H1 (cell line): ENCODE measurements at regions not wholly inside any gene's neighbourhood (a gene's known extent, or its start where the extent isn't known, plus 50 kb on each side); places are given as distances from the start of the nearest gene placed in this dataset.

Experiments
- CBX8 ChIP-seq: fragments of 300-800, 300-1000 bp; sonication (generic); IDR thresholded peaks from 2 replicates; pipeline ENCODE4 v1.7.1; 2016; ENCODE audit warnings: low read depth, low read length, borderline replicate concordance
- CHD2 ChIP-seq: IDR thresholded peaks from 2 replicates; pipeline ENCODE4 v1.6.1; 2012; ENCODE audit warnings: low read length, improper control_type of control experiment
- CHD7 ChIP-seq: fragments of 300-600 bp; sonication (generic); IDR thresholded peaks from 2 replicates; pipeline ENCODE4 v1.7.1; 2012; ENCODE audit warnings: low read length, moderate library complexity, mild to moderate bottlenecking, inconsistent platforms; ENCODE audit not compliant: insufficient replicate concordance
- CTBP2 ChIP-seq: IDR thresholded peaks from 2 replicates; pipeline ENCODE4 v1.7.0; 2011; ENCODE audit warnings: borderline replicate concordance, mild to moderate bottlenecking, moderate library complexity, mixed read lengths, low read length; ENCODE audit not compliant: insufficient read depth, insufficient read length
- CTCF ChIP-seq, 3 experiments: IDR thresholded peaks; 1 replicate in 2 of 3; 2 replicates in 1 of 3; pipeline versions ENCODE4 v1.5.1 to v1.6.1; 2011; ENCODE audit warnings: low read length in 3 of 3, mild to moderate bottlenecking in 3 of 3, inconsistent platforms in 2 of 3, low read depth in 1 of 3, moderate library complexity in 1 of 3; ENCODE audit not compliant: insufficient read depth in 1 of 3; ENCODE audit errors: control extremely low read depth in 1 of 3
- EP300 ChIP-seq, 2 experiments: IDR thresholded peaks; 1 replicate in 1 of 2; 2 replicates in 1 of 2; pipeline ENCODE4 v1.6.1; 2011 to 2012; ENCODE audit warnings: low read depth in 2 of 2, low read length in 2 of 2, mild to moderate bottlenecking in 2 of 2, borderline replicate concordance in 1 of 2, inconsistent platforms in 1 of 2, moderate library complexity in 1 of 2
- POLR2AphosphoS5 ChIP-seq: IDR thresholded peaks from 2 replicates; pipeline ENCODE4 v1.6.1; 2011; ENCODE audit warnings: low read depth, low read length
- SUZ12 ChIP-seq: fragments of 200-600 bp; sonication (generic); IDR thresholded peaks from 2 replicates; pipeline ENCODE4 v1.6.1; 2012; ENCODE audit warnings: mild to moderate bottlenecking, inconsistent platforms, low read length, moderate library complexity, mixed read lengths
- TBP ChIP-seq: IDR thresholded peaks from 2 replicates; pipeline ENCODE4 v1.6.1; 2011; ENCODE audit warnings: low read depth, low read length, improper control_type of control experiment

GRCh38 chr2:237242091-237242536 is 156.4 kb downstream of the COPS8 start (continued):
- TF ChIP-seq CHD7 (no peak), TBP (no peak), CBX8 (no peak), POLR2AphosphoS5 (no peak), SUZ12 (no peak), CTBP2 (no peak), EP300 (IDR thresholded peaks at IDR 0.05; ENCODE audit: borderline replicate concordance in 1 of 2, low read depth in 2 of 2, low read length in 2 of 2) (no peak), CHD2 (no peak), CTCF (IDR thresholded peaks at IDR 0.05; ENCODE audit: control extremely low read depth in 1 of 3, insufficient read depth in 1 of 3, low read depth in 1 of 3, low read length in 3 of 3) (no peak)
